ENCODE measurements at regions not wholly inside any gene's neighbourhood (a gene's known extent, or its start where the extent isn't known, plus 50 kb on each side); places are given as distances from the start of the nearest gene placed in this dataset.

DNA sequence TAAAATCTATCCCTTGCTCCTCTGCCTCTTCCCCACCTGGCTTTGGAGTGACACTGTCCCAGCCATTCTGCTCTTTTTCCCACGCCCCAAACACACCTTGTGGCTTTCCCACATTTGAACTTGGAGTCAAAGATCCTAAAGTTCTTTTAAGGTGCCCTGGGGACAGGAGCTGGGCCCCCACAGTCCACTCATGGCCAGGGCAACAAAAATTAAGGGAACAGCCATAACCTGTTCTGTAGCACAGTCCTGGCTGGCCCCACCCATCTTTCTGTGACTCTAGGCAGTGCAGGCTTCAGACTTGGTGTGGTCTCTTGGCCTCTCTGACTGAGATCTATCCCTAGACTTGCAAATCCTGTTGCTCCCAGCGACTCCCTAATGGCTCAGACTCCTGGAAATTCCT is 143.0 kb upstream of the MAGI3 start:
- intact Hi-C loops (cut with micrococcal nuclease), result no loop called here
- Mint-ChIP-seq H3K36me3 (ENCODE audit: insufficient read depth, unreplicated experiment) (no peaks in the 10 kb centered on the region), H3K4me3 (ENCODE audit: unreplicated experiment) (no peak overlapping the region), H3K9me3 (ENCODE audit: unreplicated experiment) (no peaks in the 10 kb centered on the region), H3K27me3 (ENCODE audit: insufficient read depth, unreplicated experiment) (no peaks in the 10 kb centered on the region), H3K4me1 (ENCODE audit: insufficient read depth, unreplicated experiment) (peaks cover 12% of the 10 kb centered on the region), H3K27ac (ENCODE audit: low read depth, unreplicated experiment) (no peak overlapping the region)
- CTCF ChIA-PET, result interaction anchor here (0.7 kb wide), 1 partner anchor 175 kb away, joined by 3 read pairs; no protein-coding TSS in a partner anchor
- no peak for DNase-seq (ENCODE audit: unreplicated experiment)
- TF ChIP-seq, protein P1, sequence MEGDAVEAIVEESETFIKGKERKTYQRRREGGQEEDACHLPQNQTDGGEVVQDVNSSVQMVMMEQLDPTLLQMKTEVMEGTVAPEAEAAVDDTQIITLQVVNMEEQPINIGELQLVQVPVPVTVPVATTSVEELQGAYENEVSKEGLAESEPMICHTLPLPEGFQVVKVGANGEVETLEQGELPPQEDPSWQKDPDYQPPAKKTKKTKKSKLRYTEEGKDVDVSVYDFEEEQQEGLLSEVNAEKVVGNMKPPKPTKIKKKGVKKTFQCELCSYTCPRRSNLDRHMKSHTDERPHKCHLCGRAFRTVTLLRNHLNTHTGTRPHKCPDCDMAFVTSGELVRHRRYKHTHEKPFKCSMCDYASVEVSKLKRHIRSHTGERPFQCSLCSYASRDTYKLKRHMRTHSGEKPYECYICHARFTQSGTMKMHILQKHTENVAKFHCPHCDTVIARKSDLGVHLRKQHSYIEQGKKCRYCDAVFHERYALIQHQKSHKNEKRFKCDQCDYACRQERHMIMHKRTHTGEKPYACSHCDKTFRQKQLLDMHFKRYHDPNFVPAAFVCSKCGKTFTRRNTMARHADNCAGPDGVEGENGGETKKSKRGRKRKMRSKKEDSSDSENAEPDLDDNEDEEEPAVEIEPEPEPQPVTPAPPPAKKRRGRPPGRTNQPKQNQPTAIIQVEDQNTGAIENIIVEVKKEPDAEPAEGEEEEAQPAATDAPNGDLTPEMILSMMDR (IDR thresholded peaks at IDR 0.05; ENCODE audit: unreplicated experiment), result no peak
- no TSS peak for BruUV-seq (replicated peaks)
- POLR2A ChIA-PET, result no interaction called here

DNA sequence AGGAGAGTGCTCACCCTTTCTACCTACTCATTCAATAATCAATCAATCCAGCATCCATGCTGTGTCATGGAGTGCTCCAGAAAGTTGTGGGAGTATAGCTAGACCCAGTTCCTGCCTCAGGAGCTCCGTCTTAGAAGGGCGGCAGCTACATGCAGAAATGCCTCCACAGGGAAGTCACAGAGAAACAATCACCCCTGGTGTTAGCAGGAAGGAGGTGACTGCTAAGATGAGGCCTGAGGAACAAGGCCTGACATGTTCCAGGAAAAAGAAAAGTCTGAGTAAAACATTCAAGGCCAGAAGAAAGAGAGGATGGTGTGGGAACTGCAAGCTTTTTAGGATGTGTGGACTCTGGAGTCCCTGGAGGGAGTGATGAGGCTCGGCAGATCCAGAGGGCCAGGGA is 142.5 kb upstream of the MAGI3 start:
- Mint-ChIP-seq H3K27ac (ENCODE audit: low read depth, unreplicated experiment) (no peak overlapping the region), H3K9me3 (ENCODE audit: unreplicated experiment) (no peaks in the 10 kb centered on the region), H3K27me3 (ENCODE audit: insufficient read depth, unreplicated experiment) (no peaks in the 10 kb centered on the region), H3K4me1 (ENCODE audit: insufficient read depth, unreplicated experiment) (peaks cover 8% of the 10 kb centered on the region), H3K36me3 (ENCODE audit: insufficient read depth, unreplicated experiment) (no peaks in the 10 kb centered on the region), H3K4me3 (ENCODE audit: unreplicated experiment) (no peak overlapping the region)
- DNase-seq (ENCODE audit: unreplicated experiment), result no peak
- BruUV-seq (replicated peaks), result no TSS peak
- TF ChIP-seq, protein P1 (IDR thresholded peaks at IDR 0.05; ENCODE audit: unreplicated experiment), result no peak
- intact Hi-C loops (cut with micrococcal nuclease), result no loop called here
- CTCF ChIA-PET, result interaction anchor here (0.7 kb wide), 1 partner anchor 175 kb away, joined by 3 read pairs; no protein-coding TSS in a partner anchor
- POLR2A ChIA-PET, result no interaction called here

DNA sequence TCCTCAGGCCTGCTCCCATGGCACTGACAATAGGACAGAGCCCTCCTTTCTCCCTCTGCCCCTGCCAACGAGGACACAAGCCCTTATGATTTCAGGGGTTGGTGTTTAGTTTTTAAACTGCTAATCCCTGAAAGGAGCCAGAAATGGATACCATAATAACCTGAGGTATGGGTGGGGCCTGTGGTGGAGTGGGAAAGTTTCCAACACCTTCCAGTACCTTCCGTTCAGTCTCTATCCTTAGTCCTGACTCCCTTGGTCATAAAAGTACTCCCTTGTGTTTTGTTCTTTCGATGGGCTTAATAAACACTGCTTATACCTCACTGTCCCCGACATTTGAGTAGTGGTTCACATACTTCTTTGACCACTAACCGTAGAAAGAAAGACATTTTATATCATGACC is 141.8 kb upstream of the MAGI3 start:
- no peak overlapping the region for H3K27ac Mint-ChIP-seq (ENCODE audit: low read depth, unreplicated experiment)
- DNase-seq (ENCODE audit: unreplicated experiment), result no peak
- BruUV-seq (replicated peaks), result no TSS peak
- H3K27me3 Mint-ChIP-seq (ENCODE audit: insufficient read depth, unreplicated experiment), result no peaks in the 10 kb centered on the region
- no peaks in the 10 kb centered on the region for H3K36me3 Mint-ChIP-seq (ENCODE audit: insufficient read depth, unreplicated experiment)
- intact Hi-C loops (cut with micrococcal nuclease), result no loop called here
- no peak overlapping the region for H3K4me3 Mint-ChIP-seq (ENCODE audit: unreplicated experiment)
- TF ChIP-seq, protein P1 (IDR thresholded peaks at IDR 0.05; ENCODE audit: unreplicated experiment), result no peak
- CTCF ChIA-PET, result no interaction called here
- H3K4me1 Mint-ChIP-seq (ENCODE audit: insufficient read depth, unreplicated experiment), result peaks cover 8% of the 10 kb centered on the region
- H3K9me3 Mint-ChIP-seq (ENCODE audit: unreplicated experiment), result no peaks in the 10 kb centered on the region
- POLR2A ChIA-PET, result no interaction called here

DNA sequence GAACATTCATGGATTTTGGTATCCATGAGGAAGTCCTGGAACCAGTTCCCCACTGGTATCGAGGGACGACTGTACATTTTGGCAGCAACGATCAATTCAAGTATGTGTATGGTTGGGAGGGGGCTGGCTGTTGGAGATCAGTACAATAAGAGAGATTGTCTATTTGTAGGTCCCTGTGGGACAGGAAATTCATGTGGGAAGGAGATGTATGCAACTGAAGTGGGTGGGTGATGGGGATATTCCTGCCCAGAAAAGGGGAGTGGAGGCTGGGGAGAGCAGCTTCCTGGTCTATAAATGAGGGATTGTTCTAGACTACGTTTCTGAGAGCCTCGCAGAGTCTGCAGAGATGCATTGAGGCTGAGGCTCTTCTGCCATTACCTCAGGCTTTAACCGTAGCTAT is 140.2 kb upstream of the MAGI3 start:
- H3K4me3 Mint-ChIP-seq (ENCODE audit: unreplicated experiment), result no peak overlapping the region
- TF ChIP-seq, protein P1 (IDR thresholded peaks at IDR 0.05; ENCODE audit: unreplicated experiment), result no peak
- no TSS peak for BruUV-seq (replicated peaks)
- no peak overlapping the region for H3K27ac Mint-ChIP-seq (ENCODE audit: low read depth, unreplicated experiment)
- DNase-seq (ENCODE audit: unreplicated experiment), result no peak
- ChIA-PET POLR2A (interaction anchor here (1.1 kb wide), 1 partner anchor 39 kb away, joined by 4 read pairs; no protein-coding TSS in a partner anchor), CTCF (no interaction called here)
- no peaks in the 10 kb centered on the region for H3K9me3 Mint-ChIP-seq (ENCODE audit: unreplicated experiment)
- peaks cover 8% of the 10 kb centered on the region for H3K4me1 Mint-ChIP-seq (ENCODE audit: insufficient read depth, unreplicated experiment)
- intact Hi-C loops (cut with micrococcal nuclease), result no loop called here
- H3K27me3 Mint-ChIP-seq (ENCODE audit: insufficient read depth, unreplicated experiment), result no peaks in the 10 kb centered on the region
- no peaks in the 10 kb centered on the region for H3K36me3 Mint-ChIP-seq (ENCODE audit: insufficient read depth, unreplicated experiment)
